Posterior vena cava (tissue), 2 donors: ENCODE measurements at regions not wholly inside any gene's neighbourhood (a gene's known extent, or its start where the extent isn't known, plus 50 kb on each side); places are given as distances from the start of the nearest gene placed in this dataset.

Experiments
- DNase-seq: peaks from one replicate; pipeline ENCODE4 v3.0.0-alpha.2; 2020; ENCODE audit warnings: low spot score
- intact Hi-C, 2 donors: fragments of 100-400 bp; cut with DNase I; formaldehyde crosslinking; loops; one replicate each; pipeline versions ENCODE4 v1.14.1 to v1.14.2; 2022 to 2023
- donor health status: DM: yes; HTN: yes; CAD: no.
- donor health status: DM: yes; HTN: yes; CAD: no.

DNA sequence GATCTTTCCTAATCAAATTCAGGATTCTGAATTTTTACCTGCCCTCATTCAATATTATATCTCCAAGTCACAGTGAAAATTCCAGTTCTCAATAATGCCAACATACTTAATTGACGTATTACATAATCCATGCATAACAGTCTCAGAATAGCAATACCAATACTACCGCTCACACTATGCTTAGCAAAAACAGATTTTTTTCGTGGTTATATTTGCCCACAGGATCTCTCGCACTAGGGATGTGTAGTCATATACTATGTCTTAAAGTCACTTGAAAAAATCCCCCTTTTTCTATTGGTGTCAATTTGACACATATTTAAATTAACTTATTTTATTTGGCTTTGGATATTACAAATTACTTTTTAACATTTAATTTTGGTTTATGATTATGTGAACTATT is 323.1 kb upstream of the SLC35B3 start:
- intact Hi-C loops = no loop called here
- DNase-seq = no peak

DNA sequence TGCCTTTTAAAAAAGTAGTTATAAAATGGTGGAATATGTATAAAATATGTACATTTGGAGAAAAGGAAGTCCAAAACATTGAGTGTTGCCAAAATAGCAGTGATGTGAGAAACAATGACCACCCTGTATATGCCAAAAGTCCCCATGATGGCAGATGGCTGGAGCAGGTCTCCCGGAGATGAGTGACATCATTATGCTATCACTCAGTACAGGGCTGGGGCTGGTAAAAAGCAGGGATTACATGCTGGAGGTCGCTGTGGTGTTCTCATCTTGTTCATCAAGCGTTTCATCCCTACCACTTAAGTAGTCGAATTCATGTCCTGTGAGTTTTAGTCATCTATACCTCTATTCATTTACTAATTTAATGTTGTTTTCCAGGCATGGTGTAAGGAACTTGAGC is 315.3 kb upstream of the SLC35B3 start:
- DNase-seq = no peak
- intact Hi-C loops = no loop called here

DNA sequence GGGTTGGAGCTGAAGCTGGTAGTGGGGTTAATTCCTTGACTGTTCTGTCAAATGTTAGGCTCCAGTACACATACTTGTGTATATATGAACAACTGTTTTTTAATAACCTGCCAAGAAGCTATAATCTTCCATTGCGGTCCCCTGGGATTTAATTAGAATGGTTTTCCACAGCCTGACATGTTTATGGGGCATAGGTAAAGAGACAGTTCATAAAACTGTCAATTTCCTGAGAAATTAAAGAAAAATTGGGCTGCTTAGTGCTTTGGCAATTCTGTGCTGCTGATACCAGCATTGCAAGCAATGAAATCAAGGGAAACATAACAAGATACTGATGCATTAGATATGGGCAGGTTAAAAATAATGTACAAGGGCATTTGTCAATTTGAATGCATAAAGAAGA is 314.1 kb upstream of the SLC35B3 start:
- no peak for DNase-seq
- intact Hi-C loops = no loop called here

DNA sequence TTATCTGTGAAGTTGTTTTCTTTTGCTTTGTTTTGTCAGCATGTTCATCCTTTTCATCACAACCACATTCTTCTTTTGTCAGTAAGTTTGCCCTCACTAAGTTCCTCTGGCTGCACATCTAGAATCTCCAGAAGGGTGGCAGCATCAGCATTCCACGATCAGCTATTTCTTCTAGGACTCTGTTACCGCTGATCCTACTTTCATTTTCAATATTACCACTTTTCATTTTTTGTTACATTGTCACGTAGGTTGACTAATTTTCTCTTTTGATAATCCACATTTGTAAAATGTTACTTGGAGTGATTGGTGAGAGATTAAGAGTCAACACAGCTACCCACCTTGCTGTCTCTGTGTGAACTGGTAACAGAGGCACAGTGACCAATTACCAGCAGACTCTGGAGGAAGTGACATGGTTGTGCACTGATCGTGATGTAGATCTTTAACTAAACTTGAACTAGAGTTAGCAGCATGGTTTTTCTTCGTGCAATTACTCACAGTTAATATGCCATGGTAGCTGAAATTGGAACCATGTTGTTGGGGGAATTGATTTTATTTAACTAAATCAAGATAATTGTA is 307.9 kb upstream of the SLC35B3 start:
- intact Hi-C loops = no loop called here
- DNase-seq = no peak

- intact Hi-C loops = no loop called here
- DNase-seq = no peak
Observed at GRCh38 chr6:8739454-8739853, 304.1 kb upstream of the SLC35B3 start.

DNA sequence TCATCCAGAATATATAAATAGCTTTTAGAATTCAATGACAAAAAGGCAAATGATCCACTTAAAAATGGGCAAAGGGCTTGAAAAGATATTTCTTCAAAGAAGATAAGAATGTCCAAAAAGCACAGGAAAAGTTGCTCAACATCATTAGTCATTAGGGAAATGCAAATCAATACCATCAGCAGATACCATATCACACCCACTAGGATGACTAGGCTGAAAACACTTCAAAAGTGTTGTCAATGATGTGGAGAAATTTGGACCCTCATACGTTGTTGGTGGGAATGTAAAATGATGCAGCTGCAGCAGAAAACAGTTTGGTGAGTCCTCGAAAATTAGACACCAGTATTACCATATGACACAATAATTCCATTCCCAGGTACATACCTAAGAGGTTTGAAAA is 303.6 kb upstream of the SLC35B3 start:
- intact Hi-C loops = no loop called here
- DNase-seq = no peak

- no peak for DNase-seq
Observed at GRCh38 chr6:8736156-8736895, 301.0 kb upstream of the SLC35B3 start.

GRCh38 chr6:8733879-8734278 is 298.5 kb upstream of the SLC35B3 start:
- intact Hi-C loops = no loop called here

More at GRCh38 chr6:8736156-8736895, 301.0 kb upstream of the SLC35B3 start:
- intact Hi-C loops = no loop called here

DNA sequence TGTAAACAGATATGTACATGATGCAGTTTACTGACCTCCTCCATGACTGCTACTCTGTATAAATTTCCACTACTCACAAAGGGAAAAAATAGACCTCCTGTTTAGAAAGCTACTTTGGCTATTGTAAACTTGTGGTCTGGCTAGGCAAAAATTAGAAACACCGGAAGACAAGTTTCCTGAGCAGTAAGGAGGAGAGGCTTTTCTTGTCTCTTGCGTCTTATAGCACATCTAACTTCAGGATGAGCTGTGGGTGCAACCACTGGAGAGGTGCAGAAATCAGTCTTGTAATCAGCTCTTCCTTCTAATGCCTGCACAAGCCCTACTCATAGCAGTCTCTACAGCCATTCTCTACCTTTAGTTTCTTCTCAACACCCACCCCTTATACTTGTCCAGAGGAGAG is 296.5 kb upstream of the SLC35B3 start:
- no peak for DNase-seq
- intact Hi-C loops = no loop called here

More at GRCh38 chr6:8733879-8734278, 298.5 kb upstream of the SLC35B3 start:
- DNase-seq = no peak

- intact Hi-C loops = no loop called here
- DNase-seq = no peak
Observed at GRCh38 chr6:8710668-8711431, 275.5 kb upstream of the SLC35B3 start.

- intact Hi-C loops = no loop called here
- DNase-seq = no peak
Observed at GRCh38 chr6:8707956-8708772, 272.8 kb upstream of the SLC35B3 start.

- intact Hi-C loops = no loop called here
- DNase-seq = no peak
Observed at GRCh38 chr6:8707369-8707768, 272.0 kb upstream of the SLC35B3 start.

DNA sequence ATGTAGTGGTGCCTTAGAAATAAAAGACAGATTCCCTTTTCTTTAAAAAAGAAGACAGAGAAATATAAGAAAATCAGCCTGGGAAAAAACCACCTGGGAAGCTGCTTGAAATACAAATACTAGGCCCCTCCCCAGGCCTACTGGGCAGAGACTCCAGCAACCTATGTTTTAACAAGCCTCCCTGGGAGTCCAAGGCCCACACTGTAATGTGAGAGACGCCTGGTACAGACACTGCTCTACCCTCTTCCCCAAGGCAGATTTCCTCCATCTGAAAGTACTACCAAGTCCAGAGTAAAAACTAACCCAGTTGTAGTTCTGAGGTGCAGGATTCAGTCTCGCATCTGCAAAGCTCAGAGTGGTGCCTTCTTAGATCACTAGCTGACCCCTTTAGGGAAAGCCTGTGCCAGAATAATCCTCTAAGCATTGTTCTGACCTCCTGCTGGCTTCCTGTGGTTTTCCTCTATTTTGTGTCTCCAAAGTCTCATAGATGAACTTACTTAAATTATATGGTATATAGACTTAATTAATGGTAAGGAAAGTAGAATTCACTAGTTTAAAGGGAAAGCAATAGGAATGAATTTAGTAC is 270.2 kb upstream of the SLC35B3 start:
- DNase-seq = no peak
- intact Hi-C loops = no loop called here

DNA sequence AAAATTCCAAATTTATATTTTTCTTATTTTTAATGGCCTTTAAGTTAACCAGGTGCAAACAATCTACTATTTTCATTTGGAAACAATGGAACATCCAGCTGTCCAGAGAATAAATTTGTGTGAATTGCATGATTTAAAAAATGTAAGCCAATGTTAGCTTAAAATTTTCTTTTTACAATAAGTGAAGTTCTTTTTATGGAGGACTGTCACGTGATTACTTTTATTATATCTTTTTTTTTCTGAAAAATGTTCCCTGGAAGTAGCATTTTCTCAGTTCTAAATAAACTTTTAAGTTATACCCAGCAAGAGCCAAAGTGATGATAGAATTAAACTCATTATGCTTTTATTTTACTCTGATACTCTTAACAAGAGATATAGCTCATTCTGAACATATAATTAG is 267.7 kb upstream of the SLC35B3 start:
- intact Hi-C loops = no loop called here
- DNase-seq = no peak

DNA sequence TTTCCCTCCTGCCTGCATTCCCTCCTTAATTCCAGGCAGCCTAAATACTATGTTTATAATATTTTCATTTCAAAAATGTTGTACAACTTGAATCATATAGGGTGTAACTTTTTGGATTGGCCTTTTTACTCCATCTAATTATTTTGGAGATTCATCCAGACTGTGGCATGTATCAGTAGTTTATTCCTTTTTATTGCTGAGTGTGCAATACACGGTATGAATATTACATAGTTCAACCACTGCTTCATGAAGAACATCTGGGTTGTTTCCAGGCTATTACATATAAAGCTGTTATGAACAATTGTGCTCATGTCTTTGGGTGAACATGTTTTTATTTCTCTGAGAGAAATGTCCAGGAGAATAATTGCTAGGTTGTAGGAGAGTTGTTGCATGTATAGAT is 253.5 kb upstream of the SLC35B3 start:
- intact Hi-C loops = no loop called here
- no peak for DNase-seq

DNA sequence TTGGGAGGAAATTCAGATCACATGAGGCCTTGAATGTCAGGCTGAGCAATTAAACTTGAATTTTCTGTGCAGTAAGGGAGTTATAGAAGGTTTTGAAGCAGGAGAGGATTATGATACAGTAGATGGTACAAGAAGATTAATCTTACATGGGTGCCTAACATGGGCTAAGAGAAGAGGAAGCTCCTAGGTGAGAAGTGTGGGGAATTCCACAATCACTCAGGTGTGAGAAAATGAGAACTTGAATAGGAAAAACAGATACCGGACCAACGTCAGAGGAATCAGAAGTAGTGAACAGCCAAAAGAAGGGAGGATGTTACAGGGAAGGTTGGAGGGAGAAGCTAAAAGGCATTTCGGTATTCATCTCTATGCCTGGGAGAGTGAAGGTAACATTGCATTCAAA is 250.7 kb upstream of the SLC35B3 start:
- intact Hi-C loops = no loop called here
- DNase-seq = no peak

GRCh38 chr6:8683204-8683603 is 247.9 kb upstream of the SLC35B3 start:
- no peak for DNase-seq
- intact Hi-C loops = no loop called here

- intact Hi-C loops = no loop called here
- no peak for DNase-seq
Observed at GRCh38 chr6:8679823-8680222, 244.5 kb upstream of the SLC35B3 start.

DNA sequence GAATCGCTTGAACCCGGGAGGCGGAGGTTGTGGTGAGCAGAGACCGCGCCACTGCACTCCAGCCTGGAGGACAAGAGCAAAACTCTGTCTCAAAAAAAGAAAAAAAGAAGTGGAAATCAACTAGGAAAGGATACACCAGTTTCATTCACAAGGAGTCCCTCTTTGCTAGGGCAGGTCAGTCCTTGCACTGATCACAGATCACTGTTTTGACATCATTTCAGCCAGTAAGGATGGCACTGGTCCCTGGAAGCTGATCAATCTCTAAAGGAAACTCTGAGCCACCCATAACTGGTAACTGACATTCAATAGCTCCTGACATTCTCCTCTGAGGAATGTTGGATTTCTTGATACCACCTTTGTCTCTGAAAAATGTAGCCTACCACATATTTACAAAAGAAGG is 243.1 kb upstream of the SLC35B3 start:
- DNase-seq = no peak
- intact Hi-C loops = no loop called here

GRCh38 chr6:8674126-8674525 is 238.8 kb upstream of the SLC35B3 start:
- DNase-seq = no peak
- intact Hi-C loops = no loop called here
